Left ventricle myocardium inferior (tissue), 1 donor: ENCODE measurements at regions not wholly inside any gene's neighbourhood (a gene's known extent, or its start where the extent isn't known, plus 50 kb on each side); places are given as distances from the start of the nearest gene placed in this dataset.
A peak's percentile ranks its signal among the peaks of the same experiment; 100 is the strongest.

Experiments
- DNase-seq: peaks from one replicate; pipeline ENCODE4 v3.0.0-alpha.2; 2020
- H3K27ac ChIP-seq: fragments of 200-600 bp; replicated peaks from 2 replicates; pipeline ENCODE4 v1.8.0; 2021
- H3K27me3 ChIP-seq: fragments of 200-600 bp; 2 replicates; pipeline ENCODE4 v1.8.0; 2021; ENCODE audit warnings: low read depth
- H3K36me3 ChIP-seq: fragments of 200-600 bp; 2 replicates; pipeline ENCODE4 v1.8.0; 2021
- H3K4me1 ChIP-seq: fragments of 200-600 bp; 2 replicates; pipeline ENCODE4 v1.8.0; 2021
- H3K4me3 ChIP-seq: fragments of 200-600 bp; 2 replicates; pipeline ENCODE4 v1.8.0; 2021; ENCODE audit warnings: mild to moderate bottlenecking, moderate library complexity
- H3K9me3 ChIP-seq: fragments of 200-600 bp; replicated peaks from 2 replicates; pipeline ENCODE4 v1.8.0; 2021
- intact Hi-C: fragments of 100-400 bp; cut with micrococcal nuclease; formaldehyde crosslinking; loops from one replicate; pipeline ENCODE4 v1.11.0; 2022
- TF ChIP-seq, protein P1 (sequence below): fragments of 200-600 bp; IDR thresholded peaks from 2 replicates; pipeline ENCODE4 v1.8.0; 2021; ENCODE audit warnings: antibody characterized with exemption, mild to moderate bottlenecking, borderline replicate concordance
- donor health status: DM: no; HTN: yes; CAD: no; lungs with severe emphysema.

DNA sequence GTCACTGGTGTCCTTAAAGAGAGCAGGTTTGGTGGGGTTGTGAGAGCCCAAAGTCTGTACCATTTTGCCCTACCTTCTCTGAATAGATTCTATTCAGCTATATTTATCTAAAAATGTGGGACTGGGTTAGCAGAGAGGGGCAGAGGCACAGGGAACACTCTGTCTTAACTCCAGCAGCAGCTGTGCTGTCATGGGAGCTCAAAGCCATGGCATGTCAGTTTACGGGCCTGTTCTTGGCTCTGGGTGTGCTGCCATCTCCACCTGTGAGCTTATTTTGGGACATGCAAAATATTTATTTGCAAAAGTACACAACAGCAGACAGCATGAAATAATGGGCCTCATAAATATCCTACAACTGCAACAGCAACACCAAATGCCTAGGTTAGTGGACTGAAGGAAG is 129.6 kb upstream of the KCTD1 start:
- H3K27me3 ChIP-seq: peaks cover 17% of the 10 kb centered on the region
- no peaks in the 10 kb centered on the region for H3K36me3 ChIP-seq
- H3K4me1 ChIP-seq: no peaks in the 10 kb centered on the region
- TF ChIP-seq, protein P1, sequence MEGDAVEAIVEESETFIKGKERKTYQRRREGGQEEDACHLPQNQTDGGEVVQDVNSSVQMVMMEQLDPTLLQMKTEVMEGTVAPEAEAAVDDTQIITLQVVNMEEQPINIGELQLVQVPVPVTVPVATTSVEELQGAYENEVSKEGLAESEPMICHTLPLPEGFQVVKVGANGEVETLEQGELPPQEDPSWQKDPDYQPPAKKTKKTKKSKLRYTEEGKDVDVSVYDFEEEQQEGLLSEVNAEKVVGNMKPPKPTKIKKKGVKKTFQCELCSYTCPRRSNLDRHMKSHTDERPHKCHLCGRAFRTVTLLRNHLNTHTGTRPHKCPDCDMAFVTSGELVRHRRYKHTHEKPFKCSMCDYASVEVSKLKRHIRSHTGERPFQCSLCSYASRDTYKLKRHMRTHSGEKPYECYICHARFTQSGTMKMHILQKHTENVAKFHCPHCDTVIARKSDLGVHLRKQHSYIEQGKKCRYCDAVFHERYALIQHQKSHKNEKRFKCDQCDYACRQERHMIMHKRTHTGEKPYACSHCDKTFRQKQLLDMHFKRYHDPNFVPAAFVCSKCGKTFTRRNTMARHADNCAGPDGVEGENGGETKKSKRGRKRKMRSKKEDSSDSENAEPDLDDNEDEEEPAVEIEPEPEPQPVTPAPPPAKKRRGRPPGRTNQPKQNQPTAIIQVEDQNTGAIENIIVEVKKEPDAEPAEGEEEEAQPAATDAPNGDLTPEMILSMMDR: no peak
- DNase-seq: no peak
- no peaks in the 10 kb centered on the region for H3K9me3 ChIP-seq
- intact Hi-C loops: no loop called here
- no peak overlapping the region for H3K4me3 ChIP-seq
- H3K27ac ChIP-seq: no peak overlapping the region

DNA sequence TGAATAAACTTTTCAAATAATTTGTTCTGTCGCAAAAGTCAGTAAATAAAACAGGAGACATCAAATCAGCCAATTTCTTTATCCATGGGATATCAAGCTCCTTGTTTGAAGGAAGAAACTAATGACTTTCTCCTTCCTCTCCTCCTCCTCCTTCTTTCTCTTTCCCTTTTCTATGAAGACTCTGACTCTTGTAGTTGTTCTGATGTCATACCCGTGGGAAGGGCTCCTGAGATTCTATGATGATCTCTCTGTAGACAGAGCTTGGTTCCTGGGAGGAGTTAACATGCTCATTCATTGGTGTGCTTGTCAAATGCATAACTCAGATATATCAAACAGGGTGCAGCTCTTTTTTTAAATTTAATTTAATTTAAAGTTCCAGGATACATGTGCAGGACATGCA is 118.7 kb upstream of the KCTD1 start:
- Histone ChIP-seq H3K4me1 (no peaks in the 10 kb centered on the region), H3K9me3 (no peaks in the 10 kb centered on the region), H3K27ac (no peak overlapping the region), H3K4me3 (no peak overlapping the region), H3K36me3 (no peaks in the 10 kb centered on the region), H3K27me3 (peaks cover 44% of the 10 kb centered on the region)
- intact Hi-C loops: no loop called here
- TF ChIP-seq, protein P1: no peak
- no peak for DNase-seq

DNA sequence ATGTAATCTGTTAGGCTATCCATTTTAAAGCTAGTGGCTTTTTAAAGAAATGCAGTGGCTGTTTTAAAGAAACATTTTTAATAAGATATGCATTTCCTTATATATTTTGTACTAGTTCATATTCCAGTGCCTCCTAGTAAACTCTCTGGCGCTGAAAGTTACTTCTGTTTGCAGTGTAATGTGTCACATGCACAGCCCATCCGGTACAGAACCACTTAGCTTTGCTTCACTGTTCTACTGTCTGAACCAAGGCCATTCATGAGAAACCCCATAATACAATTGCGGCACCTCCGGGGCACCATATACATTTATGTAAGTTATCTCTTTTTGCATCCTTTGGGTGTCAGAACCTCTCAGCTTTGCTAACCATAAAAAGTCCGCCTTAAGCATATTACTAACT is 114.6 kb upstream of the KCTD1 start:
- no peak for DNase-seq
- no peak overlapping the region for H3K27ac ChIP-seq
- no peak overlapping the region for H3K4me3 ChIP-seq
- H3K4me1 ChIP-seq: peaks cover 4% of the 10 kb centered on the region
- peaks cover 64% of the 10 kb centered on the region for H3K27me3 ChIP-seq
- H3K36me3 ChIP-seq: no peaks in the 10 kb centered on the region
- TF ChIP-seq, protein P1: no peak
- no peaks in the 10 kb centered on the region for H3K9me3 ChIP-seq
- intact Hi-C loops: no loop called here

DNA sequence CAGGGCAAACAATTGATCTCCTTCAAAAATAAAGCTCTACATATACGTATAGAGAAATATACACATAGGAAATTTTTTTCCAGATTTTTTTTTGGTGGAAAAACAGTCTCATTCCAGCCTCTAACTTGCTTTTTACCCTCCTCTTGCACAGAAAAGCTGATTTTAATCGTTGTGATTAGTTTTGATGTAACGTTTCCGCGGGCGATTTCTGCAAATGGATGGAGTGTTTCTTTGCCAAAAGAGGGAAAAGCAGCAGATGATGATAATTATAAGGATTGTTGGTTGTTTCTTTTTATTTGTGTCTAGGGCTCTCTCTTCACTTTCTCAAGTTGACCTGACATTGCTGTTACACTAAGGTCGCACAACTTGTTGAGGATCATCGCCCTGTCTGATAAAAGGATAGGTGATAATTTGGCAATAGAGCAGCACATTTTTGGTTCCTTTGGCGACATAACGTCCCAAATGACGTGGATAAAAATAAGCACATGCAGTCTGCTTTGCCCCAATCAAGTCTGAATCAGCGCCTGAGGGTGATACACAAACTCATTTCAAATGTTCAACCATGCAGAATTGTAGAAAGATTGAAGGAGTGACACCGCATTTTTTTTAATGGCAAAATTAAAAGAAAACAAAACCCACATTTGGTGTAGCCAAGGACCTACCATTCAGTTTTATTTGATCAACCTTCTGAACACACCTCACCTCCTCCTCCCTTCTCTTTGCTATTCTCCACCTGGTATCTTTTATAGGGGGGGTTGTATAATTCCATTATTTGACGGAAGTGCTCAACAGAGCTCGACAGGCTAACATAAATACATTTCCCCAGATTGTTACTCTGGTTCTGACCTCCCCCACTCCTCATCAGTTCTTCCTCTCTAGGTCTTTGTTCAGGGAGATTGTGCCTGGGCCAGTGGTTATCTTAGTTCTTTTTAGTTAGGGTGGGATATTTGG is 109.6 kb upstream of the KCTD1 start:
- Histone ChIP-seq H3K4me1 (peaks cover 36% of the 10 kb centered on the region), H3K9me3 (no peaks in the 10 kb centered on the region), H3K36me3 (no peaks in the 10 kb centered on the region), H3K27me3 (peaks cover 36% of the 10 kb centered on the region), H3K4me3 (peak overlapping the region; percentile 78), H3K27ac (peak overlapping the region; percentile 92)
- no peak for DNase-seq
- intact Hi-C loops: no loop called here
- TF ChIP-seq, protein P1: no peak

DNA sequence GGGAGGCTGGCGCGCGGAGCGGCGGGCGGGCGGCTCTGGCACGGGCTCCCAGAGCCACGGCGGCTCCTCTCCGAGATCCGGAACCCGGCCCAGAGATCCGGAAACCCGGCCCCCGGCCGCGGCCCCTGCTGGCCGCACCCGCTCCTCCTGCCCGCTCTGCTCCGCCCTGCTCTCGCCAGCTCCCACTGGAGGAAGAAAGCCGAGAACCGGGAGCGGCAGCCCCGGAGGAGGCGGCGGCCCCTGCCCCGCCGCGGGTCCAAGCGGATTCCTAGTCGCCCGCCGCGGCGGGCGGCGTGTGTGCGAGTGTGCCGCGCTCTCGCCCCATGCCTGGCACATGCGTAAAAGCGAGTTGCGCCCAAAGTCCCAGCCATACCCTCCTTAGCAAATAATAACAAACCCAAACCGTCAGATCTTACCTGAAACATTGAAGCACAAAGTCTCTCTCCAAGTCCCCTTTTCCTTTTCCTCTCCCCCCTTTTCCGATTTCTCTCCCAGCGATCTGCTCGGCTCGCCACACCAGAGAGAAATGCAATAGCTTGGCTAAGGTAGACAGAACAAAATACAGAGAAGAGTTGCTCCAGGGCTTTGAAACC is 108.7 kb upstream of the KCTD1 start:
- Histone ChIP-seq H3K36me3 (no peaks in the 10 kb centered on the region), H3K4me3 (peak overlapping the region; percentile 78), H3K27ac (peak overlapping the region; percentile 92), H3K4me1 (peaks cover 36% of the 10 kb centered on the region), H3K27me3 (peaks cover 28% of the 10 kb centered on the region), H3K9me3 (no peaks in the 10 kb centered on the region)
- intact Hi-C loops: no loop called here
- TF ChIP-seq, protein P1: peak; percentile 63
- peak; percentile 83 for DNase-seq
